ENCODE measurements at regions not wholly inside any gene's neighbourhood (a gene's known extent, or its start where the extent isn't known, plus 50 kb on each side); places are given as distances from the start of the nearest gene placed in this dataset.

- H3K27ac ChIP-seq: no peak overlapping the region
- TF ChIP-seq CTCF (conservative IDR thresholded peaks at IDR 0.05): no peak
These were observed 266.3 kb upstream of the CNTN4 start for GRCh38 chr3:1832395-1832794.

GRCh38 chr3:1843111-1843510 lies 255.6 kb upstream of the CNTN4 start:
- no peak overlapping the region for H3K27ac ChIP-seq
- no peak for TF ChIP-seq CTCF (conservative IDR thresholded peaks at IDR 0.05)

- no peak for TF ChIP-seq CTCF (conservative IDR thresholded peaks at IDR 0.05)
These were observed 251.1 kb upstream of the CNTN4 start for GRCh38 chr3:1847571-1847970.

GRCh38 chr3:1848935-1849334 lies 249.7 kb upstream of the CNTN4 start:
- no peak for TF ChIP-seq CTCF (conservative IDR thresholded peaks at IDR 0.05)
- H3K27ac ChIP-seq: no peak overlapping the region

More at GRCh38 chr3:1847571-1847970, 251.1 kb upstream of the CNTN4 start:
- H3K27ac ChIP-seq: no peak overlapping the region

- H3K27ac ChIP-seq: no peak overlapping the region
- no peak for TF ChIP-seq CTCF (conservative IDR thresholded peaks at IDR 0.05)
These were observed 245.7 kb upstream of the CNTN4 start for GRCh38 chr3:1852950-1853349.

- TF ChIP-seq CTCF (conservative IDR thresholded peaks at IDR 0.05): no peak
- no peak overlapping the region for H3K27ac ChIP-seq
These were observed 242.8 kb upstream of the CNTN4 start for GRCh38 chr3:1855841-1856240.

GRCh38 chr3:1870738-1871137 lies 227.9 kb upstream of the CNTN4 start:
- no peak for TF ChIP-seq CTCF (conservative IDR thresholded peaks at IDR 0.05)
- no peak overlapping the region for H3K27ac ChIP-seq

- no peak for TF ChIP-seq CTCF (conservative IDR thresholded peaks at IDR 0.05)
- H3K27ac ChIP-seq: no peak overlapping the region
These were observed 215.1 kb upstream of the CNTN4 start for GRCh38 chr3:1883534-1883933.

Measured in VCaP (cell line).